BJ (cell line): ENCODE measurements at regions not wholly inside any gene's neighbourhood (a gene's known extent, or its start where the extent isn't known, plus 50 kb on each side); places are given as distances from the start of the nearest gene placed in this dataset.

Source experiments
- CTCF ChIA-PET: fragments of 350-600 bp; formaldehyde crosslinking; extraction: SDS; loops from one replicate; lab custom pipeline; 2021; ENCODE audit warnings: antibody characterized with exemption, inconsistent platforms; lab: Yijun Ruan, JAX
- POLR2A ChIA-PET: fragments of 300-600 bp; sonication (Branson Sonifier 250); formaldehyde crosslinking; extraction: SDS; loops from one replicate; lab custom pipeline; 2021; ENCODE audit warnings: antibody characterized with exemption; lab: Charles Lee
- DNase-seq: peaks from one replicate; pipeline ENCODE4 v3.0.0-alpha.2; 2011; ENCODE audit warnings: low read depth
- H3K27me3 ChIP-seq: 2 replicates; pipeline ENCODE4 v1.6.0; 2011; ENCODE audit warnings: low read length; ENCODE audit not compliant: control insufficient read depth, insufficient read depth
- H3K36me3 ChIP-seq: 2 replicates; pipeline ENCODE4 v1.5.1; 2011; ENCODE audit warnings: low read length; ENCODE audit not compliant: control insufficient read depth, insufficient read depth
- H3K4me3 ChIP-seq: 2 replicates; pipeline ENCODE4 v1.5.1; 2011; ENCODE audit warnings: low read depth, mild to moderate bottlenecking, control low read depth, low read length
- CTCF ChIP-seq: IDR thresholded peaks from 2 replicates; pipeline ENCODE4 v1.5.1; 2011; ENCODE audit warnings: low read depth, mild to moderate bottlenecking, control low read depth, inconsistent platforms, low read length, moderate library complexity; ENCODE audit not compliant: insufficient read depth

GRCh38 chr4:35216636-35217035, 1027.7 kb downstream of the ARAP2 start:
- ChIA-PET CTCF (no interaction called here), POLR2A (no interaction called here)
- Histone ChIP-seq H3K27me3 (no peaks in the 10 kb centered on the region), H3K36me3 (no peaks in the 10 kb centered on the region), H3K4me3 (no peak overlapping the region)
- TF ChIP-seq CTCF, result no peak
- no peak for DNase-seq

GRCh38 chr4:35217331-35217730, 1027.0 kb downstream of the ARAP2 start:
- ChIA-PET POLR2A (no interaction called here), CTCF (no interaction called here)
- Histone ChIP-seq H3K36me3 (no peaks in the 10 kb centered on the region), H3K27me3 (no peaks in the 10 kb centered on the region), H3K4me3 (no peak overlapping the region)
- no peak for DNase-seq
- TF ChIP-seq CTCF, result no peak

GRCh38 chr4:35228313-35228712, 1016.0 kb downstream of the ARAP2 start:
- ChIA-PET POLR2A (no interaction called here), CTCF (no interaction called here)
- no peaks in the 10 kb centered on the region for H3K36me3 ChIP-seq

GRCh38 chr4:35229021-35229420, 1015.3 kb downstream of the ARAP2 start:
- TF ChIP-seq CTCF, result no peak
- ChIA-PET POLR2A (no interaction called here), CTCF (no interaction called here)
- Histone ChIP-seq H3K27me3 (no peaks in the 10 kb centered on the region), H3K4me3 (no peak overlapping the region), H3K36me3 (no peaks in the 10 kb centered on the region)
- no peak for DNase-seq

More at GRCh38 chr4:35228313-35228712, 1016.0 kb downstream of the ARAP2 start:
- Histone ChIP-seq H3K27me3 (no peaks in the 10 kb centered on the region), H3K4me3 (no peak overlapping the region)
- no peak for TF ChIP-seq CTCF
- no peak for DNase-seq

- POLR2A ChIA-PET, result no interaction called here
- Histone ChIP-seq H3K27me3 (no peaks in the 10 kb centered on the region), H3K36me3 (no peaks in the 10 kb centered on the region), H3K4me3 (no peak overlapping the region)
- no peak for TF ChIP-seq CTCF
- no peak for DNase-seq
- CTCF ChIA-PET, result no interaction called here
These were observed 1006.4 kb downstream of the ARAP2 start for GRCh38 chr4:35237924-35238323.
